ENCODE measurements at regions not wholly inside any gene's neighbourhood (a gene's known extent, or its start where the extent isn't known, plus 50 kb on each side); places are given as distances from the start of the nearest gene placed in this dataset.

DNA sequence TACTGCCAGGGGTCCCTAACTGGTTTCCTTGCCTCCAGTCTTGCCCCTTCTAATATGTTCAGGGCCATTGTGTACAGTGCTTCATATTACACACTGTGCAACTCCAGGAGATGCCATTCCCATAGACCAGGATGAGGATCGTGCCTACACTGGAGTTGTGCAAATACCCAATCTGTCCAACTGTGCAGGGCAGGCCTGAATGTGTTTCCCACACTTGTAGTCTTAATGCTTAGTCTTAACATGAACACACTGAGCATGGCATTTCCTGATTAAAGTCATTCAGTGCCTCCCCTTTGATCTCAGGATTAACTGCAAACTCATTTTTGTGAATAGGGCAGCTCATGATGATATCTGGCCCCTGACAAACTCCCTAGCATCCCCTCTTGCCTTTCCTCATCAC is 165.5 kb downstream of the TTC8 start:
- H4K8ac ChIP-seq (ENCODE audit: extremely low read depth, insufficient read depth, low read length): no peak overlapping the region
- no peak overlapping the region for H3K56ac ChIP-seq (replicated peaks; ENCODE audit: insufficient read length, low read depth, low read length)
- H3K79me1 ChIP-seq (ENCODE audit: low read depth, low read length): no peaks in the 10 kb centered on the region
- no peak overlapping the region for H2BK15ac ChIP-seq (ENCODE audit: low read length)
- no peak overlapping the region for H2BK120ac ChIP-seq (replicated peaks; ENCODE audit: low read depth, low read length)
- DNase-seq (ENCODE audit: low read depth in 1 of 2, low spot score in 2 of 2) (no peak), FAIRE-seq (no peak)
- H4K5ac ChIP-seq (ENCODE audit: insufficient read length, low read depth, low read length): no peak overlapping the region
- no peak overlapping the region for H2AFZ ChIP-seq (ENCODE audit: low read length)
- H3K9me3 ChIP-seq (ENCODE audit: insufficient read depth in 2 of 2, low read depth in 1 of 2, low read length in 1 of 2): no peaks in the 10 kb centered on the region
- H2BK5ac ChIP-seq (ENCODE audit: low read depth, low read length): no peak overlapping the region
- H3K4me3 ChIP-seq (ENCODE audit: extremely low read depth in 1 of 4, insufficient read depth in 2 of 4, low read depth in 3 of 4, low read length in 4 of 4): no peak overlapping the region
- H2AK5ac ChIP-seq (ENCODE audit: low read depth, low read length): no peak overlapping the region
- H3K36me3 ChIP-seq (ENCODE audit: control insufficient read depth in 2 of 4, insufficient read depth in 4 of 4, low read length in 3 of 4): no peaks in the 10 kb centered on the region
- no peak overlapping the region for H4K91ac ChIP-seq (replicated peaks; ENCODE audit: insufficient read length, low read length)
- no peak overlapping the region for H3K4ac ChIP-seq (replicated peaks; ENCODE audit: insufficient read length, low read depth, low read length)
- no peaks in the 10 kb centered on the region for H3K79me2 ChIP-seq (ENCODE audit: control insufficient read depth in 1 of 2, insufficient read depth in 2 of 2, low read length in 2 of 2)
- H3K23me2 ChIP-seq (ENCODE audit: low read depth, low read length): no peaks in the 10 kb centered on the region
- ChIA-PET POLR2A (ENCODE audit: partially characterized antibody) (no interaction called here), CTCF (ENCODE audit: partially characterized antibody) (no interaction called here)
- H3K14ac ChIP-seq (ENCODE audit: insufficient read length): no peak overlapping the region
- no peak overlapping the region for H3K27ac ChIP-seq (ENCODE audit: low read depth, low read length)
- H4K20me1 ChIP-seq (replicated peaks in 1 of 2; ENCODE audit: control insufficient read depth in 1 of 2, insufficient read depth in 2 of 2, low read length in 2 of 2): no peaks in the 10 kb centered on the region
- no peak overlapping the region for H3K18ac ChIP-seq (ENCODE audit: extremely low read depth, low read length)
- no peaks in the 10 kb centered on the region for H3K27me3 ChIP-seq (replicated peaks in 1 of 4; ENCODE audit: control insufficient read depth in 3 of 4, extremely low read depth in 1 of 4, insufficient read depth in 3 of 4, low read length in 3 of 4)
- H3K4me2 ChIP-seq (ENCODE audit: insufficient read depth in 1 of 2, low read depth in 2 of 2, low read length in 2 of 2): no peak overlapping the region
- TF ChIP-seq, protein P1, sequence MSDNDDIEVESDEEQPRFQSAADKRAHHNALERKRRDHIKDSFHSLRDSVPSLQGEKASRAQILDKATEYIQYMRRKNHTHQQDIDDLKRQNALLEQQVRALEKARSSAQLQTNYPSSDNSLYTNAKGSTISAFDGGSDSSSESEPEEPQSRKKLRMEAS (IDR thresholded peaks at IDR 0.05): no peak
- no peak for TF ChIP-seq SAP30 (IDR thresholded peaks at IDR 0.05; ENCODE audit: insufficient read depth, insufficient replicate concordance, low read length)
- no peak for TF ChIP-seq MAFK (IDR thresholded peaks at IDR 0.05; ENCODE audit: low read depth, low read length)
- TF ChIP-seq BACH1 (IDR thresholded peaks at IDR 0.05; ENCODE audit: low read length): no peak
- TF ChIP-seq RFX5 (IDR thresholded peaks at IDR 0.05; ENCODE audit: borderline replicate concordance, low read depth, low read length): no peak
- TF ChIP-seq TAF7 (optimal IDR thresholded peaks at IDR 0.05; ENCODE audit: borderline replicate concordance, low read depth, low read length): no peak
- TF ChIP-seq CBX5 (IDR thresholded peaks at IDR 0.05; ENCODE audit: low read depth, low read length): no peak
- TF ChIP-seq RAD21 (IDR thresholded peaks at IDR 0.05 in 1 of 2, conservative IDR thresholded peaks at IDR 0.05 in 1 of 2; ENCODE audit: low read depth in 2 of 2, low read length in 2 of 2): no peak
- TF ChIP-seq SP2 (IDR thresholded peaks at IDR 0.05; ENCODE audit: low read length): no peak
- TF ChIP-seq, protein P2, sequence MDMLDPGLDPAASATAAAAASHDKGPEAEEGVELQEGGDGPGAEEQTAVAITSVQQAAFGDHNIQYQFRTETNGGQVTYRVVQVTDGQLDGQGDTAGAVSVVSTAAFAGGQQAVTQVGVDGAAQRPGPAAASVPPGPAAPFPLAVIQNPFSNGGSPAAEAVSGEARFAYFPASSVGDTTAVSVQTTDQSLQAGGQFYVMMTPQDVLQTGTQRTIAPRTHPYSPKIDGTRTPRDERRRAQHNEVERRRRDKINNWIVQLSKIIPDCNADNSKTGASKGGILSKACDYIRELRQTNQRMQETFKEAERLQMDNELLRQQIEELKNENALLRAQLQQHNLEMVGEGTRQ (IDR thresholded peaks at IDR 0.05; ENCODE audit: low read length): no peak
- no peak for TF ChIP-seq CBX8 (IDR thresholded peaks at IDR 0.05; ENCODE audit: borderline replicate concordance, low read depth, low read length)
- H3K23ac ChIP-seq (ENCODE audit: insufficient read length): no peak overlapping the region
- no peaks in the 10 kb centered on the region for H3K4me1 ChIP-seq (replicated peaks in 1 of 4; ENCODE audit: control insufficient read depth in 3 of 4, insufficient read depth in 4 of 4, low read length in 3 of 4)
- WGBS, 2 experiments (ENCODE audit: extremely low coverage in 1 of 2, insufficient coverage in 1 of 2, insufficient read length in 1 of 2, insufficient replicate concordance in 2 of 2, low coverage in 1 of 2, low lambda C conversion rate in 2 of 2, missing lambda C conversion rate in 1 of 2): 92% methylated on average over 1 of the region's 1 CpG; no CpG with 5 or more reads in 1 of the 2 experiments
- H2BK20ac ChIP-seq (ENCODE audit: low read length): no peak overlapping the region
- no peak overlapping the region for H2BK12ac ChIP-seq (ENCODE audit: low read depth, low read length)
- no peak overlapping the region for H3K9ac ChIP-seq (replicated peaks in 1 of 4; ENCODE audit: extremely low read depth in 1 of 4, low read depth in 3 of 4, low read length in 3 of 4)

Measured in H1 (cell line).